Fibroblast of villous mesenchyme (primary cell): ENCODE measurements at regions not wholly inside any gene's neighbourhood (a gene's known extent, or its start where the extent isn't known, plus 50 kb on each side); places are given as distances from the start of the nearest gene placed in this dataset.

ENCODE experiments used
- DNase-seq: peaks from one replicate; pipeline ENCODE4 v3.0.0-alpha.2; 2010; ENCODE audit warnings: low read depth
- H3K4me3 ChIP-seq: 2 replicates; pipeline ENCODE4 v1.5.1; 2011; ENCODE audit warnings: low read depth, mild to moderate bottlenecking, low read length
- CTCF ChIP-seq: IDR thresholded peaks from 2 replicates; pipeline ENCODE4 v1.5.1; 2012; ENCODE audit warnings: low read depth, mild to moderate bottlenecking, low read length; ENCODE audit not compliant: insufficient read depth

- peak; percentile 4 for DNase-seq
- no peak overlapping the region for H3K4me3 ChIP-seq
- no peak for TF ChIP-seq CTCF
These were observed 902.8 kb upstream of the NDST4 start for GRCh38 chr4:116016201-116016600.

GRCh38 chr4:116015549-116015948 lies 902.1 kb upstream of the NDST4 start:
- no peak for TF ChIP-seq CTCF
- DNase-seq, result no peak
- no peak overlapping the region for H3K4me3 ChIP-seq

- no peak for TF ChIP-seq CTCF
- DNase-seq, result no peak
- H3K4me3 ChIP-seq, result no peak overlapping the region
These were observed 901.6 kb upstream of the NDST4 start for GRCh38 chr4:116015062-116015461.

- no peak overlapping the region for H3K4me3 ChIP-seq
- TF ChIP-seq CTCF, result no peak
- DNase-seq, result no peak
These were observed 897.5 kb upstream of the NDST4 start for GRCh38 chr4:116010923-116011322.

GRCh38 chr4:116005806-116006088 lies 892.3 kb upstream of the NDST4 start:
- no peak for TF ChIP-seq CTCF

GRCh38 chr4:116005037-116005805 lies 891.8 kb upstream of the NDST4 start:
- no peak for DNase-seq
- no peak for TF ChIP-seq CTCF
- no peak overlapping the region for H3K4me3 ChIP-seq

More at GRCh38 chr4:116005806-116006088, 892.3 kb upstream of the NDST4 start:
- DNase-seq, result no peak
- no peak overlapping the region for H3K4me3 ChIP-seq

- no peak for DNase-seq
- no peak for TF ChIP-seq CTCF
- H3K4me3 ChIP-seq, result no peak overlapping the region
These were observed 887.9 kb upstream of the NDST4 start for GRCh38 chr4:116001291-116001690.
